Panc1 (cell line): ENCODE measurements at regions not wholly inside any gene's neighbourhood (a gene's known extent, or its start where the extent isn't known, plus 50 kb on each side); places are given as distances from the start of the nearest gene placed in this dataset.

Source experiments
- ATAC-seq: fragments of 200-7000 bp; cut with Tn5 transposase; 2 replicates; pipeline ENCODE4 v1.9.1; 2020; ENCODE audit warnings: mild to moderate bottlenecking, moderate library complexity
- BruUV-seq: library from RNA; stranded (reverse); fragments of 400-500 nt; replicated peaks from 2 replicates; lab custom pipeline; 2021; lab: Mats Ljungman, UMichigan
- CTCF ChIA-PET: fragments of 300-600 bp; sonication (Branson Sonifier 250); formaldehyde crosslinking; loops from one replicate; lab custom pipeline; 2022; ENCODE audit warnings: antibody characterized with exemption; lab: Charles Lee
- POLR2A ChIA-PET: fragments of 300-600 bp; sonication (Branson Sonifier 250); formaldehyde crosslinking; loops from one replicate; lab custom pipeline; 2022; ENCODE audit warnings: antibody characterized with exemption; lab: Charles Lee
- DNase-seq: peaks from one replicate; pipeline ENCODE4 v3.0.0-alpha.2; 2010; ENCODE audit warnings: low read depth, low spot score
- H3K27ac ChIP-seq: 2 replicates; pipeline ENCODE4 v1.5.1; 2011; ENCODE audit warnings: mild to moderate bottlenecking, low read length, inconsistent platforms
- H3K27me3 ChIP-seq: fragments of 200-500 bp; sonication (Bioruptor generic); 2 replicates; pipeline ENCODE4 v1.6.0; 2014; ENCODE audit warnings: low read length, inconsistent platforms; ENCODE audit not compliant: control insufficient read depth, insufficient read depth
- H3K36me3 ChIP-seq: fragments of 200-500 bp; sonication (Bioruptor generic); 2 replicates; pipeline ENCODE4 v1.5.1; 2014; ENCODE audit warnings: inconsistent platforms, mild to moderate bottlenecking, low read length, moderate library complexity; ENCODE audit not compliant: control insufficient read depth, insufficient read depth
- H3K4me1 ChIP-seq: 2 replicates; pipeline ENCODE4 v1.5.1; 2011; ENCODE audit warnings: inconsistent platforms, mild to moderate bottlenecking, low read length, moderate library complexity; ENCODE audit not compliant: control insufficient read depth, insufficient read depth
- H3K4me3 ChIP-seq, 2 experiments: 2 replicates each; pipeline ENCODE4 v1.5.1; 2011 to 2012; ENCODE audit warnings: low read depth in 2 of 2, low read length in 2 of 2, mild to moderate bottlenecking in 2 of 2, inconsistent platforms in 1 of 2, moderate library complexity in 1 of 2
- H3K9me3 ChIP-seq: fragments of 200-500 bp; sonication (Bioruptor generic); 2 replicates; pipeline ENCODE4 v1.5.1; 2014; ENCODE audit warnings: low read depth, mild to moderate bottlenecking, inconsistent platforms, low read length, moderate library complexity; ENCODE audit not compliant: control insufficient read depth, insufficient read depth
- POLR2AphosphoS5 ChIP-seq: IDR thresholded peaks from 2 replicates; pipeline ENCODE4 v1.6.1; 2012; ENCODE audit warnings: mild to moderate bottlenecking, low read depth, low read length, moderate library complexity
- SIN3A ChIP-seq: IDR thresholded peaks from 2 replicates; pipeline ENCODE4 v1.6.1; 2012; ENCODE audit warnings: low read depth, mild to moderate bottlenecking, low read length, moderate library complexity, borderline replicate concordance; ENCODE audit not compliant: insufficient read depth
- TCF7L2 ChIP-seq: IDR thresholded peaks from 2 replicates; pipeline ENCODE4 v1.6.1; 2011; ENCODE audit warnings: mild to moderate bottlenecking, low read depth, low read length, inconsistent platforms
- in situ Hi-C: cut with HindIII; loops from 2 replicates; pipeline ENCODE4 v1.10.0; 2016; ENCODE audit warnings: low sequenced_read_pairs, low pct_unique_long_range_greater_than_20kb
- intact Hi-C: fragments of 100-400 bp; cut with micrococcal nuclease; formaldehyde crosslinking; loops from one replicate; pipeline ENCODE4 v1.10.0; 2022; ENCODE audit not compliant: unreplicated experiment
- TF ChIP-seq, protein P1 (sequence below), 2 experiments: IDR thresholded peaks; 2 replicates each; pipeline ENCODE4 v1.6.1; 2011 to 2012; ENCODE audit warnings: low read depth in 2 of 2, control low read depth in 1 of 2, low read length in 1 of 2, mild to moderate bottlenecking in 1 of 2, moderate library complexity in 1 of 2; ENCODE audit not compliant: insufficient read depth in 1 of 2
- TF ChIP-seq, protein P2 (sequence below): fragments of 450-650 bp; IDR thresholded peaks from 2 replicates; pipeline ENCODE4 v1.5.1; 2017; ENCODE audit warnings: mild to moderate bottlenecking

DNA sequence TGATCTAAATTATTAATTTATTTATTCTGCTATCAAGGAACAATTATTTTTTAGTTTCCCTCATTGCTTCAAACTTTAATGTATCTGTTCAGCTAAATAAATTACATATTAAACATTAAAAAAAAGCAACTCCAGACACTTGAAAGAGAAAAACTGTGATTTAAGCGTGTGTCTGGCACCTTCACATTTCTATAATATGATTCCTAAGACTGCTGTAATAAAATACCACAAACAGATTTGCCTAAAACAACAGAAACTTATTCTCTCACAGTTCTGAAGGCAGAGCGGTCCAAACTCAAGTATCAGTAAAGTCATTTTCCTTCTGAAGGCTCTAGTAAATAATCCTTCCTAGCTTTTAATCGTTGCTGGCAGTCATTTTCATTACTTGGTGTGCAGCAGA is 580.4 kb upstream of the KCND2 start:
- Histone ChIP-seq H3K27ac (no peak overlapping the region), H3K9me3 (peaks cover 10% of the 10 kb centered on the region; the same call in 1 of the 2 replicates), H3K4me1 (no peaks in the 10 kb centered on the region), H3K36me3 (no peaks in the 10 kb centered on the region), H3K4me3 (no peak overlapping the region), H3K27me3 (no peaks in the 10 kb centered on the region)
- CTCF ChIA-PET: no interaction called here
- intact Hi-C loops: no loop called here
- in situ Hi-C loops: no loop called here
- no TSS peak for BruUV-seq
- DNase-seq (no peak), ATAC-seq (no peak)
- TF ChIP-seq, protein P1, sequence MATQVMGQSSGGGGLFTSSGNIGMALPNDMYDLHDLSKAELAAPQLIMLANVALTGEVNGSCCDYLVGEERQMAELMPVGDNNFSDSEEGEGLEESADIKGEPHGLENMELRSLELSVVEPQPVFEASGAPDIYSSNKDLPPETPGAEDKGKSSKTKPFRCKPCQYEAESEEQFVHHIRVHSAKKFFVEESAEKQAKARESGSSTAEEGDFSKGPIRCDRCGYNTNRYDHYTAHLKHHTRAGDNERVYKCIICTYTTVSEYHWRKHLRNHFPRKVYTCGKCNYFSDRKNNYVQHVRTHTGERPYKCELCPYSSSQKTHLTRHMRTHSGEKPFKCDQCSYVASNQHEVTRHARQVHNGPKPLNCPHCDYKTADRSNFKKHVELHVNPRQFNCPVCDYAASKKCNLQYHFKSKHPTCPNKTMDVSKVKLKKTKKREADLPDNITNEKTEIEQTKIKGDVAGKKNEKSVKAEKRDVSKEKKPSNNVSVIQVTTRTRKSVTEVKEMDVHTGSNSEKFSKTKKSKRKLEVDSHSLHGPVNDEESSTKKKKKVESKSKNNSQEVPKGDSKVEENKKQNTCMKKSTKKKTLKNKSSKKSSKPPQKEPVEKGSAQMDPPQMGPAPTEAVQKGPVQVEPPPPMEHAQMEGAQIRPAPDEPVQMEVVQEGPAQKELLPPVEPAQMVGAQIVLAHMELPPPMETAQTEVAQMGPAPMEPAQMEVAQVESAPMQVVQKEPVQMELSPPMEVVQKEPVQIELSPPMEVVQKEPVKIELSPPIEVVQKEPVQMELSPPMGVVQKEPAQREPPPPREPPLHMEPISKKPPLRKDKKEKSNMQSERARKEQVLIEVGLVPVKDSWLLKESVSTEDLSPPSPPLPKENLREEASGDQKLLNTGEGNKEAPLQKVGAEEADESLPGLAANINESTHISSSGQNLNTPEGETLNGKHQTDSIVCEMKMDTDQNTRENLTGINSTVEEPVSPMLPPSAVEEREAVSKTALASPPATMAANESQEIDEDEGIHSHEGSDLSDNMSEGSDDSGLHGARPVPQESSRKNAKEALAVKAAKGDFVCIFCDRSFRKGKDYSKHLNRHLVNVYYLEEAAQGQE (IDR thresholded peaks at IDR 0.05; ENCODE audit: insufficient read depth in 1 of 2, low read depth in 2 of 2, low read length in 1 of 2): no peak
- no peak for TF ChIP-seq TCF7L2
- POLR2A ChIA-PET: interaction anchor here (0.6 kb wide), 1 partner anchor 21 kb away, joined by 5 read pairs; no protein-coding TSS in a partner anchor

DNA sequence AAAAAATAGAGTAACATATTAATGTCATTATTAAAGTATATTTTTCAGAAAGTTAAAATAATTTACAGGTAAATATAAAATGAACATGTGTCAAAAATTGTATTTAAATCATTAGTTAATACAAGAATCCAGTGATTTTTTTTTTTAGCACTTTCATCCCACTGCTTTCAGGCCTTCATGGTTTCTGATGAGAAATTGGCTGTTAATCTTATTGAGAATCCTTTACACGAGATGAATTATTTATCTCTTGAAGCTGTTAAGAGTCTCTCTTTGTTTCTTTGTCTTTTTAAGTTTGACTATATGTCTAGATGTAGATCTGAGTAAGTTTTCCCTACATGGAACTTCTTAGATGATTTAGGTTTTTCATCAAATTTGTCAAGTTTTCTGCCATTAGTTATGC is 578.5 kb upstream of the KCND2 start:
- POLR2A ChIA-PET: no interaction called here
- Histone ChIP-seq H3K4me3 (no peak overlapping the region), H3K27me3 (no peaks in the 10 kb centered on the region), H3K4me1 (no peaks in the 10 kb centered on the region), H3K9me3 (peaks cover 10% of the 10 kb centered on the region; the same call in 1 of the 2 replicates), H3K36me3 (no peaks in the 10 kb centered on the region), H3K27ac (no peak overlapping the region)
- DNase-seq (no peak), ATAC-seq (no peak)
- intact Hi-C loops: no loop called here
- BruUV-seq: no TSS peak
- CTCF ChIA-PET: no interaction called here
- in situ Hi-C loops: no loop called here
- TF ChIP-seq, protein P2, sequence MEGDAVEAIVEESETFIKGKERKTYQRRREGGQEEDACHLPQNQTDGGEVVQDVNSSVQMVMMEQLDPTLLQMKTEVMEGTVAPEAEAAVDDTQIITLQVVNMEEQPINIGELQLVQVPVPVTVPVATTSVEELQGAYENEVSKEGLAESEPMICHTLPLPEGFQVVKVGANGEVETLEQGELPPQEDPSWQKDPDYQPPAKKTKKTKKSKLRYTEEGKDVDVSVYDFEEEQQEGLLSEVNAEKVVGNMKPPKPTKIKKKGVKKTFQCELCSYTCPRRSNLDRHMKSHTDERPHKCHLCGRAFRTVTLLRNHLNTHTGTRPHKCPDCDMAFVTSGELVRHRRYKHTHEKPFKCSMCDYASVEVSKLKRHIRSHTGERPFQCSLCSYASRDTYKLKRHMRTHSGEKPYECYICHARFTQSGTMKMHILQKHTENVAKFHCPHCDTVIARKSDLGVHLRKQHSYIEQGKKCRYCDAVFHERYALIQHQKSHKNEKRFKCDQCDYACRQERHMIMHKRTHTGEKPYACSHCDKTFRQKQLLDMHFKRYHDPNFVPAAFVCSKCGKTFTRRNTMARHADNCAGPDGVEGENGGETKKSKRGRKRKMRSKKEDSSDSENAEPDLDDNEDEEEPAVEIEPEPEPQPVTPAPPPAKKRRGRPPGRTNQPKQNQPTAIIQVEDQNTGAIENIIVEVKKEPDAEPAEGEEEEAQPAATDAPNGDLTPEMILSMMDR: no peak
- no peak for TF ChIP-seq SIN3A

DNA sequence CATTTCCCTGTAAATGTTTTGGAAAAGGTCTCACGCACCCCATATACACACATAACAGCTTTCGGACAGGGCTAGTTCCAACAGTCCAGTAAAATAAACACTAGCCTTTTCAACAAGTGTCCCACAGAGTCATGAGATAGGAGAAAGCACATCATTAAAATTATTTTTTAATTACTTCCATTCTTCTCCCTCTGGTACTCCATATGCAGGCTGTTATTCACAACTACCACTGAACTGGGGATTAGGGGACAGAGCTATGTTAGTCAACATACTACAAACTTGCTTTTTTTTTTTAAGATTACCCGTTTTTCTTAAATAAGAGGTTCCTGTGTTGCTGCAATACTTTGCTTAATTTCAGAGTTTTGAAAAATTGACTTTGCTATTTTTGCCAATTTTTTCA is 576.6 kb upstream of the KCND2 start:
- BruUV-seq: no TSS peak
- ChIA-PET CTCF (no interaction called here), POLR2A (no interaction called here)
- Histone ChIP-seq H3K27ac (no peak overlapping the region), H3K9me3 (peaks cover 10% of the 10 kb centered on the region; the same call in 1 of the 2 replicates), H3K4me3 (no peak overlapping the region), H3K27me3 (no peaks in the 10 kb centered on the region), H3K4me1 (no peaks in the 10 kb centered on the region), H3K36me3 (no peaks in the 10 kb centered on the region)
- no peak for ATAC-seq
- no peak for DNase-seq
- in situ Hi-C loops: no loop called here
- no peak for TF ChIP-seq TCF7L2
- no peak for TF ChIP-seq SIN3A
- TF ChIP-seq, protein P1 (IDR thresholded peaks at IDR 0.05; ENCODE audit: insufficient read depth in 1 of 2, low read depth in 2 of 2, low read length in 1 of 2): no peak
- TF ChIP-seq, protein P2: no peak
- TF ChIP-seq POLR2AphosphoS5: no peak
- intact Hi-C loops: no loop called here
